Dedifferentiated amniotic fluid mesenchymal stem cell (primary cell): ENCODE measurements at regions not wholly inside any gene's neighbourhood (a gene's known extent, or its start where the extent isn't known, plus 50 kb on each side); places are given as distances from the start of the nearest gene placed in this dataset.

Experiments
- DNase-seq: peaks from one replicate; pipeline ENCODE4 v3.0.0-alpha.2; 2016; ENCODE audit errors: extremely low spot score

DNA sequence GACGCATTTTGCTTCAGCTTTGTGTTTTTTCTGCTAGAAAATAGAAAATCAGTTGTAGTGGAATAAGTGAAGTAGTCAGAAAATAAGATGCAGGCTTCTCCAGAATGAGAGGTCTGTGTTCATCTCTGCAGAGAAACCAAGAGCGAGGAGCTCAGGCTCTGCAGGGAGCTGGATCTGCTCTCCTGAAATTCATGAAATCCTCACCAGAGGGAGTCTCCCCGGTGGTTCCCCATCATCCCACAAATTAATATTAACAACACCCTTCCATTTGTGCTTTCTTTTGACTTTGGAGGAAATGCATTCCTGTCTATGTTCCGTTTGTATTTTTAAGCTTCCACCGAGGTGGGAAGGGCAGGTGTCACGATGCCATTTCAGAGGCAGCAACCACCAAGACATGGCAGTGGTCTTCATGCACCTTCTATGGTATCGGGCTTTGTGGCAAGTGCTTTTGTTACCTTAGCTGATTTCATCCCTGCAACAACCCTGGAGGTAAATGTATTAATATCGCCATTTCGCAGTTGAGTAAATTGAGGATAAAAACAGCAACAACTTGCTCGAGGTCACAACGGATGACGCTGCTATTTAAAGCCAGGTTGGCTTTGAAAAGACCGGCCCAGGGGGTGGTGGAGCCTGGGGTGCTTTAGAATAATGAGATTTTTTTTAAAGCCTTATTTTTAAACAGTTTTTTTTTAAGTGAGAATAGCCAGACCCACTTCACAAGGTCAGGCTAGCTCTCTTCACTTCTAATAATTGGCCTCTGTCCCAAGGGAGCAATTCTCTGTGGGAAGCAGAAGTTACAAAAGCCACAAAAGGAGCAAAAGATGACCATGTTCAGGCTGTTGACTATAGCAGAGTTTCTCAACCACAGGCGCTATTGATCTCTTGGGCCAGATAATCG, 367.6 kb upstream of the ERCC4 start:
- DNase-seq: no peak

DNA sequence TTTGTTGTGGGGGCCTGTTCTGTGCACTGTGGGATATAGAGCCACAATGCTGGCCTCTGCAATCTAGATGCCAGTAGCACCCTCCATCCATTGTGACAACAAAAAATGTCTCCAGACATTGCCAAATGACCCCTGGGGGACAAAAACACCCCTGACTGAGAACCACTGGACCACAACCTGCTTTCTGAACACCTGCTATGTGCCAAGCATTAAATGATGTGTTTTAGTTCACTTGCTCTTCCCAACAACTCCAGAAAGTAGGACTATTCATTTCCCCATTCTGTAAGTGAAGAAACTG, 367.0 kb upstream of the ERCC4 start:
- no peak for DNase-seq

DNA sequence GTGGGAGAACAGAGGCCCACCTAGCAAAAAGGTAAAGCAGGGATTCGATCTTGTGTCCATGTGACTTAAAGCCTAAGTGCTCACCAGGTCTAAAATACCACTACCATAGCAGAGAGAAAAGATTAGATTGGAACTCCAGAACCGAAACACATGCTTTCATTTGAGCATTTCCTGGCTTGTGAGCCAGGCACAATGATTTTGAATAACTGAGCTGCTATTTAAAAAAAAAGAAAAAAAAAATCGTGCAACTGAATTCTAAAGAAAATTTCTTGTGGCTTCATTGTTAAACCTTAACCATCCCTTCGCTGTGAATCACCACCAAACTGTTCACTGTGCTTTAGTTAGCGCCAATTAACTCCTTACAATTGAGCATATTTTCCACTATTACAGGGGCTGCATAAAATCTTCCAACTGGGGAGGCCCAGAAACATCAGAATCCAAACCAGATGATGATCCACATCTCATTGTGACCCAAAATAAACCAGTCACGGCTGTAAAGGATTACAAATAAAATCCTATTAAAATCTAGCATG, 366.4 kb upstream of the ERCC4 start:
- DNase-seq: no peak

DNA sequence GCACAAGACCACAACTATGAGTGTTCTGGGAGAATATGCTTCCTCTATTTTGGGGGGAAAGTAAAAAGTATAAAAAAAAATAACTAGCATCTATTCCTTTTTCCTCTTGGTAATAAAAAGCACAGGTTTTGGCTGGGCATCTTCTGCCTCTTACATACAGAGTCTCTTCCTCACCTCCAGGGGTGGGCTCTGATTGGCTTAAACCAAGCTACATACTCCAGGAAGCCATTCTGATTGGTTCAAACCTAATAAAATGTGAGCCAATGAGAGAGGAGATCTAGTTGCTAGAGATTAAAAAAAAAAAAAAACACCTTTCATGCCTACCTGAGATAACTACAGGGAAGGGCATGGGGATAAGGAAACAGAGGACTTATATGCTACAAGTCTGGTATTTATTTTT, 365.9 kb upstream of the ERCC4 start:
- no peak for DNase-seq

DNA sequence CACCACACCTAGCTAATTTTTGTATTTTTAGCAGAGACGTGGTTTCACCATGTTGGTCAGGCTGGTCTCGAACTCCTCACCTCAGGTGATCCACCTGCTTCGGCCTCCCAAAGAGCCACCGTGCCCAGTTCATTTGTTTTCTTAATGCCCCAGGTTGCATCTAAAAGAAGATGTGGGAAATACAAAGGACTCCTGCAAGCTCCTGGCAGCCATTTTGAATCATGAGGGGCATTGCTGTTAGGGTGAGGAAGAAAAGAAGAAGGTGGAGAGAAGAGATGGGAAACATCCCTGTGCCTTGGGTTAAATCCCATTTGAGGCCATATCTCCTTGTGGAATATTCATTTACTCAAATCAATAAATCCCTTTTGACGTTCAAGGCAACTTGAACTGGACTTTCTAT, 365.3 kb upstream of the ERCC4 start:
- DNase-seq: no peak

DNA sequence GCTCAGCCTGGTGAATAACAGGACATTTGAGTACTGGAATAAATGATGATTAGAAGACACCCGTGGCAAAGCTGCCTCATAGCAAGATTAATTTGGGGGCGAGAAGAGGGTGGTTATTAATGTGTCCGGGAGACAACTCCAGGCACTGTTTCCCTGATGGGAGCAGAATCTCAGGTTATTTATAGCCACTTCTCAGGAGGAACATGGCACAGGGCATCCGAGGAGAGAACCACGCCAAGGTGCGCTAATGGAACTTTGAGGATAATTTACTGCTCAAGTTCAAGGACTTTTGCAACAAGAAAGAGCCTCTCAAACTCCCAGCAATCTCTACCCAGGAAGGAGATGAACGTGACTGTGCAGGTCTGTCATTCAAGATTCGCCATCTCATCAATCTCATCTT, 362.5 kb upstream of the ERCC4 start:
- no peak for DNase-seq

DNA sequence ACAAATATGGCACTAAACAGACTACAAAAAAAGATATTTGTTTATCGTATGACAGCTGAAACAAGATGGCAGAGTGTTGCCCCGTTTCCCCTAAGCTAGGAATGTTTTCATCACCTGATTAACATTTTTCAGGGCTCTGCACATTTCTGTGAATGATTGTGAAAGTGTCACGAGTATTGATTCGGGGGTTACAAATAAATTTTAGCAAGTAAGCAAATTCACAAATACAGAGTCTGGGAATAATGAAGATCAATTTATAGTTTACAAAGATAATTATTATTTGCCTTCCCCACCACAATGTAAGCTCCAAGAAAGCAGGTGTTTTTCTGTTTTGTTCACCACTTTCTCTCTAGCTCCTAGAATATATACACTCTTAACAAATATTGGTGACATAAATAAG, 361.2 kb upstream of the ERCC4 start:
- DNase-seq: no peak

DNA sequence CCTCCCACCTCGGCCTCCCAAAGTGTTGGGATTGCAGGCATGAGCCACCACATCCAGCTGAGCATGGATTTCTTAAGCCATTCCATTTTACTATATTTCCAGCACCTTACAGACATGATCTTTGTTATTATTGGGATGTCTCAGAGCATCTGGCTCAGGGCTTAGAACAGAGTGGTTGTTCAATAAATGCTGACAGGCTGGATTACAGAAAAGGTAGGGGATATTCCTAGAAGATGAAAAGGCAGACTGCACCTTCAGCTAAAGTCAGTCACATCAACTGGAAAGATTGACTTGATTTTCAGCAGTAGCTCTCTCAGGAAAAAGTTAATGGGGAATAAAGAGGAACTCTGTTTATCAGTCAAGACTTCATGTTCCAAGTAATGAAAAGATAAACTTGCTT, 360.3 kb upstream of the ERCC4 start:
- DNase-seq: no peak

DNA sequence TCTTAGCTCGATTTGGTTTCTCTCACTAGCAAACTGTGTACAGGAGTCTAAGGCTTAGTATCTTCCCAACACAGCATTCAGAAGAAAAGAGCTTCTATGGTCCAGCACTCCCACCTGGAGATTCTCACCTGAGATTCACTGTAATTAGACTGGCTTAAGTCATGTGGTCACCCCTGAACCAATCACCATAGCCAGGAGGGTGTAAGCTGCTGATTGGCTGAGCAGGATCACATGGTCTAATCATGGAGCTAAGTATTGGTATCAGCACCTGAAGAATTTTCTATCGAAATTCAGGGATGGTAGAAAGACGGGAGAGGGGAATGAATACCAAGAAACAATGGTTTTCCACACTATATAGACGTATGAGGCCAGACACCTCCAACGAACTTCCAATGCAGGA, 359.8 kb upstream of the ERCC4 start:
- no peak for DNase-seq

DNA sequence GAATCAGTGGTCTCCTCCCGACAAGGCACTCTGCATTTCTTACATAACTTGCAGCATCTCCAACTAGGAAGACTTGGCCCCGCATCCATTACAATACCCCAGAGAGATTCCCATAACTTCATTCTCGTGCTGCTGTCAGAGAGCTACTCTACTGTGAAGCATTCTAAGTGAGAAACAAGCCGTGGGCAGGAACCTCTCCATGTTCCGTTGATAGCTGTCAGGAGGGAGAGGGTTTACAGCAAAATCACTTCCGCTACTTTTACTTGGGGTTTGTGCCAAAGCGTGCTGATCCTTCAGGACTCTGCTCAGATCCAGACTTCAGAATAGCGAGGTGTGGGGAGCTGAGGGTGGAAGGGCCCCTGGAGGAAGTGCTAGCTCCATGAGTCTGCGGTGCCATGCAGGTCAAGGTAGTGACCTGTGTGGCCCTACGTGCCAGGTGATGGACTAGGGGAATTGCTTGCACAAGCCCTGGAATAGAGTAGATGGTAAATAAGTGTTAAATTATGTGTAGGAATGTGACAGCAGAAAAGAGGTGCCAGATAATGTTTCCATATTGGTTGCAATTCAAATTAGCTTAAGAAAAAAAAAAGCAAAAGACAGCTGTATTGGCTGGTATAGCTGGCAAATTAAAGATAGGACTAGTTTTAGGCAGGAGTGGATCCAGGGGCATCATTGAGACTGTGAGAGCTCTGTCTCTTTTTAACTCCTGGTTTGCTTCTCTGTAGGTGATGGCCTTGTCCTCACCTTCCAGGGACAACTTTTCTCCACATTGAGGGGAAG, 358.5 kb upstream of the ERCC4 start:
- DNase-seq: no peak

DNA sequence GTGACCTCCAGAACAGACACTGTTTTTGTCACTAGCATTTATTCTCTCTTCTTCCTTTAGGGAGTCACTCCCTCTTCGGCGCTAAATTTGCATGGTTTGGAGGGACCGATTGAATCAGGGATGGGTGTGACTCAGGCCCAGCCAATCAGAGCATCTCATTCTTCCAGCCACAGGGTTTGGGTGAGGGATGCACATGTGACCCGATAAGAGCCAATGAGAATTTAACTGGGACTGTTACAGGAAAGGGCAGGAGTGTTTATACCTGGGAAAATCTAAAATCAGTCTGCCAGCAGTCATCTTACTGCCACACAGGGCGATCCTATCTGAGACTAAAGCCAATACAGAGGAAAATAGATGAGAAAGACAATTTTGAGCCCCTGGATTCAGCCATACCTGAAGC, 351.2 kb upstream of the ERCC4 start:
- DNase-seq: no peak

DNA sequence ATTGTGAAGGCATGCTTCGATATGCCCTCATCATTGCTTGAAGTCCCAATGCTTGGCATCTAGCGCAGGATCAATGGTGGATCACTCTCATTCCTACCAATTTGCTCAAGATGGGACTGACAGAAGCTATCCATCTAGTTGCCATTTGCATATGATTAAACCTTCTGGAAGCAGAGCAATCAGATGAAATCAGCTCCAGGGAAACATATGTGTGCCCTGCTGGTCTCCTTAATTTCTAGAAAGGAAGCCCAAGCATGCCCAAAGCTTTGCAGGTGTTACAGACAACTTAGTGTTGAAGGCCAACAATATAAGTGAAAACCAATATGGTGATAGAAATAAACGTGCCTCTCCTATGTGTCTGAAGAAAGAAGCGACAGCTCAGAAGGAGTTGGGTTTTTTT, 350.0 kb upstream of the ERCC4 start:
- DNase-seq: no peak

DNA sequence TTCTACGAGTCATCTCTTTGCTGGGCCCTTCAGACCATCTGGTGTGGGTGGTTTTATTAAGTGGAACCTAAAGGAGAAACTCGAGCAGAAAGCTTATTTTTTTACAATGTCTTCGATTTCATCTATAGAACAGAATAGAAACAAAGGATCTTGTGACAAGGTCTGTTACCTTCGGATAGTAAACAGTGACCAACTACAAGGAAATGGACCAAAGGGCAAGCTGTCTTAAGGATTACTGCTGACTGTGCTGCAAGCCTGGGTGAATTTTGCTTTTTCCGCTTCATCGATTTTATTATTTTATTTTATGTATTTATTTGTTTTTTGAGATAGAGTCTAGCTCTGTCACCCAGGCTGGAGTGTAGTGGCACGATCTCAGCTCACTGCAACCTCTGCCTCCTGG, 348.9 kb upstream of the ERCC4 start:
- DNase-seq: no peak

DNA sequence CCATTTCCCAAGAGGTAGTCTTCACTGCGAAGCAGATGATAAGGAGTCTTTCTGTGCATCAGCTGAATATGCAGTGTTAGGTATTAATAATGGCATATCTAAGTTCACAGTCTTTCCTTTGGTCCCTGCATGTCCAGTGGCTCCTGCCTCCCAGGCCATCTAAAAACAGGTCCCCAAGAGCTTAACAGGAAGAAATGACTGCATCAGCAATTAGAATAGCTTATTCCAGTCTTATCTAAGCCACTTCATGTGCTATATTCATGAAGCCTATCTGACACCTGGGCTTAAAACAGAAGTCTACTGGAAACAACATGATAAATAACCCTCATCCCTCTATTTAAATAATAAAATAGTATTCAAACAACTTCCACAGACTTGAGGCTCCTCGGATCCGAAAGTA, 346.1 kb upstream of the ERCC4 start:
- DNase-seq: no peak

DNA sequence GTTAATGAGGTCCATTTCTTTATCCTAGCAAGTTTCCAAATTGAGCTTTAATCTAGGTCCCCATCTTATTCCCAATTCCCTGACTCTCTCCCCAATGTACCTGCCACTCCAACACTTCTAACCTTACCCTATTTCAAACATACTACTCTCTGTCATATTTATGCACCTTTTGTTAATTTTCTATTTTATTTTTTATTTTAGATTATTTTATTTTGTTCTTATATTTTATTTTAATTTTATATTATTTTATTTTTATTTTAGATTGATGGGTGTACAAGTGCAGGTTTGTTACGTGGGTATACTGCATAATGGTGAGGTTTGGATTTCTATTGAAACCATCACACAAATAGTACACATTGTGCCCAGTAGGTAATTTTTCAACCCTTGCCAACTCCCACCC, 333.9 kb upstream of the ERCC4 start:
- no peak for DNase-seq

DNA sequence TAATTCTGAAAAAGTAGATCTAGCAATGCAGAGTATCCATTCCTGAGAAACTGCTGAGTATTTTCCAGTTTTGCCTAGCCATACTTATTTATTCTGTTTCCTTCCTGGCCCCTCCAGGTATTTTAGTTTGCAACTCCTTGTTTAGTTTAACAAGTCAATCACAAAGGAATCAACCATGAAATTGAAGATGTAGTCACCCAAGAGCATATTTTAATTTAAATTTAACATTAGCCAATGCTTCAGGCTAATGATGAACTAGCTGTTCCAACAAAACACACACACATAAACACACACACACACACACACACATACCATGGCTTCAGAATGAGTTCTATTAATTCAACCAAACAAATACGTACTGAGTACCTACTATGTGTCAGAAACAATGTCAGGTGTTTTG, 332.8 kb upstream of the ERCC4 start:
- no peak for DNase-seq

DNA sequence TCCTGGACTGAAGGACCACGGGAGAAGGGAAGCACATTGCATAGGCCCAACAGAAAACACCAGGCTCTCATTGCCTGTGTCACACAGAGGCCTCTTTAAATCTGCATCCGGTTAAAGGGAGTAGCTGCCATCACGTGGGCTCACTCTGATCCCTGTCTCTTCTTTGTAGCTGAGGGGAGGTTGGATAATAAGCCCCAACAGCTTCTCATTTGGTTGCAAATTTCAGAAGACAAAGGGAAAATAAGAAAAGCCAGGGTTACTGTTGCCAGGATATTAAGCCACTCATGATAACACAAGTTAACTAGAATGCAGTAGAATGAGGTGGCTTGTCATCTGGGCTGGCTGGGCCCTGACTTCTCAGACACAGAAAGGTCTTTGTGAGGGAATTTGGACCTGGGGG, 325.1 kb upstream of the ERCC4 start:
- no peak for DNase-seq

DNA sequence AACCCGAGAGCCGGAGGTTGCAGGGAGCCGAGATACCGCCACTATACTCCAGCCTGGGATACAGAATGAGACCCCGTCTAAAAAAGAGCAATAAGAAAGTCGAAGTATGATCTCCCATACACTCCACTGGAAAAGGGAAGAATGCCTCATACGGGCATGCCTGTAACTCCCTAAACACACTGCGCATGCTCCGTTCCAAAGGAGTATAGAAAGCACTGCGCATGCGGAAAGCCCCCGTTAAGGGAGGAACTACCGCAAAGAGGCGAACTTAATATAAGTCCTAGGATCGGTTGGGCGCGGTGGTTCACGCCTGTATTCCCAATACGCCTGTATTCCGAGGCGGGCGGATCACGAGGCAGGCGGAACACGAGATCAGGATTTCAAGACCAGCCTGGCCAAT, 313.1 kb upstream of the ERCC4 start:
- no peak for DNase-seq

DNA sequence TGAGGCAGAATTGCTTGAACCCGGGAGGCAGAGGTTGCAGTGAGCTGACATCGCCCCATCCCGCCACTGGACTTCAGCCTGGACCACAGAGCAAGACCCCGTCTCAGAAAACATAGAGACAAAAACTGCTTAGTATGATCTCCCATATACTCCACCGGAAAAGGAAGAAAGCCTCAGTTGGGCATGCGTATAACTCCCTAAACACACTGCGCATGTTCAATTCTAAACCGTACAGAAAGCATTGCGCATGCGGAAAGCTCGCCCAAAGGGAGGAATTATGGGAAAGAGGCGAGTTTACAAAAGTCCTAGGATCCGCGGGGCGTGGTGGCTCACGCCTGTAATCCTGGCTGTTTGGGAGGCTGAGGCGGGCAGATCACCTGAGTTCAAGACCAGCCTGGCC, 312.7 kb upstream of the ERCC4 start:
- no peak for DNase-seq

DNA sequence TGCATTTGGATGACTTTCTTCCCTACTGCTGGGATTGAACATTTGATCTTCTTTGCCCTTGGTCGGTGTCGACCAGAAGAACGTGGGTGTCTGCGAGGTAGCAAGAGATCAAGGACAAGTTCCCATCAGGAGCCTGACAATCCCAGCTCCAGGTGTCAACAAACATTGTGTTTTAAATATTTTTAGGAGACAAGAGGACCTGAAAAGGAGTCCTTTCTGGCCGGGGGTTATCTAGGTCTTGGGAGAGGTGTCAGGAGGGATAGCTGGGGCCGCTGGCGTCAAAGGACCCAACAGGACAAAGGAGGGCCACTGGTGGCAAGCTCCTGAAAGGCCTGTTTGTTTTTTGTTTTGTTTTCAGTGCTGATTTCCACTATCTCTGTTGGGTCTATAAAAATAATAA, 308.4 kb upstream of the ERCC4 start:
- DNase-seq: no peak

DNA sequence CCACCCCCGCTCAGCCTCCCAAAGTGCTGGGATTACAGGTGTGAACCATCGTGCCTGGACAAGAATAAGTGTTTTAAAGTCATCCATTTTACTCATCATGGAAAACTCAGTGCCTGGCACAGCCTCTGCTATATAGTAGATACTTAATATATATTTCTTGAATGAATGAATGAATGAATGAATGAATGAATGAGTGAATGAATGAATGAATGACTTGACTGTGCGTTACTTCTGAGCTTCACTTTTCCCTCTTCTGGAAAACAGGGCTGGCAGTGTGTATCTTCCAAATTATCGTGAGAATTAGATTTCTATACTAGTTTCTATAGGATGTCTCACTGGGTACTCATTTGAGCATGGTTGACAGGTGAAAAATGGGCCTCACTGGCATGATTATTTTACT, 307.3 kb upstream of the ERCC4 start:
- DNase-seq: no peak

DNA sequence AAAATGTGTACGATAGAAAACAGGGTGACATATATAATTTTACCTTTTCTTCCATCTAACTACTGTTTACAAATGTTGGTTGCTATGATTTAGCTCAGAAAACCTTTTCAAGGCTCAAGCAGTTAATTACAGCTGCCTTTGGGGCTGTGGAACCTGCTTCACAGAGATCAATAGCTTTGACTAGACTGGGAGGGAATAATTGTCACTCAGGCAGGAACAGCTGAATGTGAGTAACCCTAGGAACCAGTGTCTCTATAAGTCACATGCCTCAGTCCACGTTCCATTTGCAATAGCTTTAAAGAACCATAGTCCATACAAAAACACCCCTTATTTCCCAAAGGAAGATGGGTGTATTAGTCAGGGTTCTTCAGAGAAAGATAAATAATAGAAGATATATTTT, 306.8 kb upstream of the ERCC4 start:
- DNase-seq: no peak

DNA sequence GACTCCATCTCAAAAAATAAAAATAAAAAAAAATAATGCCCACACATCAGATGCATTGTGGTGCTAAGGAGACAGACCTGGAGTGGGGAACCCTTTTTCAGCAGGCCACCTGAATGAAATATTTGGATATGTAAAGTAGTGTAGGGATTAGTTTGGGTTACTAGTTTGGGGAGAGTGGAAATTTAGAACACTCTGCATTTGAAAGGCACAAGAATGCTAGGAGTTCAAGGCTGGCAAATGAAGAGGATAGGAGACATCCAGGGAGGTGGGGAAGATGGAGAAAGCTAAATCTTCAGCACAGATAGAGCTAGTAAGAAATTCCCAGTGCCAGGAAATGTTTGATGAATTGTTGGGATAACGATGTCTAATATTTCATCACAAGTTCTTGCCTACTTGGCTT, 298.3 kb upstream of the ERCC4 start:
- DNase-seq: no peak
